COLO668 (cell line): ENCODE measurements at regions not wholly inside any gene's neighbourhood (a gene's known extent, or its start where the extent isn't known, plus 50 kb on each side); places are given as distances from the start of the nearest gene placed in this dataset.

Experiments
- DNase-seq: peaks from one replicate; lab custom pipeline; 2025; ENCODE audit not compliant: unreplicated experiment; lab: John Stamatoyannopoulos, UW

GRCh38 chr10:8227246-8227645, 172.8 kb downstream of the GATA3 start:
- DNase-seq = no peak

GRCh38 chr10:8229153-8229552, 174.7 kb downstream of the GATA3 start:
- no peak for DNase-seq

GRCh38 chr10:8230902-8231301, 176.4 kb downstream of the GATA3 start:
- no peak for DNase-seq

DNA sequence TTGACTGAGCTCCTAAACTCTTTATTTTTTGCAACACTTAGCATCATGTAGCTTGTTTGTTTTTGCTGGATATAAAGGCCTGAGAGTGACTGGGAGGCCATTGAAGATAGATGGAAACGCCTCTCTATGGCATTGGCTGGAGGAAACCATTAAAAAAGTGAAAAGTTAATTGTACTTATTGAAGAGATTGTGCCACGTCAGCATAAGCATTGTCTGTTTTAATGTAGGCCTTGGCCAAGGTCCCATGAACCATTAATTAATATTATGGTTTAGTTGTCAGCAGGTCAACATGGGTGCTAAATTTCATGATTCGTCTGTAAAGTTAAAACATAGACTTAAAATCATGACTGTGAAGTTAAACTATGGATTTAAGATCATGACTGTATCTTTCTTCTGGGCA, 178.6 kb downstream of the GATA3 start:
- DNase-seq = no peak

- no peak for DNase-seq
Observed at GRCh38 chr10:8233832-8234259, 179.4 kb downstream of the GATA3 start.

DNA sequence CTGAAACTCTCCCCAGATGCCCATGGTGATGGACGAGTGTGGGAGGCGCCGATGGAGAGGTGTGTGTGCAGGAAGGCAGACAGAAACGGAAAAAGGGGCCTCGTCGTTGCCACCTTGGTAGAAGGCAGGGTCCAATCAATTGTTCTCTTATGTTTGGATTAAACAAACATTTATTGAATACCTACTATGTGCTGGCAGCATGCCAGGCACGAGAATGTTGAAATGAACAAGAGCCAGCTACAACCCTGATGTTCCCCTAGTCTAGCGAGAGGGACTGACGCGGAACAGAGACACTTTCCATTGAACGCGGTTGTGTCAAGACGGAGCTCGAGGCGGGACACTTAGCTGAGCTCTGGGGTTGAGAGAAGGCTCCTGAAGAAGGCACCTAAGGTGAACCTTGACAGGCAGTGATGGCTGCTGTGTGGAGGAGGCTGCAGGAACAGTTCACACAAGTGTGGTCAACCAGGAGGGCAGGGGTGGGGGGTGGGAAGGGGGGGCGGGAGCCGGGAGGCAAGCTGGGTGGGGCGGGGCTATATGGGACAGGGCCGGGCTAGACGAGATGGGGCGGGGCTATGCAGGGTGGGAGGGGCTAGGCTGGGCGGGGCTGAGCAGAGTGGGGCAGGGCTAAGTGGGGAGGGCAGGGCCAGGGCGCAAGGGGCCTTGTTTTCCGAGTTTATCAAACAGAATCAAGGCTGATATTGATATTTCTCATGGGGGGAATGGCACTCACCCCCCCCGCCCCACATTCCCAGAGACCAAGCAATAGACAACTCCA, 181.0 kb downstream of the GATA3 start:
- no peak for DNase-seq

DNA sequence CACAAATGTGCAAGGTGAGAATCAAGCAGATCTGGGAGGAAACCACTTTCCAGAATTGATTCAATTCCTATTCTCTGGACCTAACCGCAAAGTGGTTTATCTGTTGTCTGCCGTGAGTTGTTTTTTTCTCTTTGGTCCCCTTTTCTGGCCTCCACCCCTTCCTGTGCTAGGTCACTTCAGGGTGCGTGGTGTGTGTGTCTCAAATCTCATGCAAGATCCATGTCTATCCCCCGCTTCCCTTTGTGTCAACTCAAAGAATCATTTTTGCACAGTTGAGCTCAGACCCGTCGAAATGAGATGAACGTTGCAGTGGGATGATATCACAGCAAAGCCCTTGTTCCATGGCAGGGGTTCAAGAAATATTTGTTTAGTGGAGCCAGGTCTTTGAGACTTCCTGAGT, 184.5 kb downstream of the GATA3 start:
- no peak for DNase-seq

DNA sequence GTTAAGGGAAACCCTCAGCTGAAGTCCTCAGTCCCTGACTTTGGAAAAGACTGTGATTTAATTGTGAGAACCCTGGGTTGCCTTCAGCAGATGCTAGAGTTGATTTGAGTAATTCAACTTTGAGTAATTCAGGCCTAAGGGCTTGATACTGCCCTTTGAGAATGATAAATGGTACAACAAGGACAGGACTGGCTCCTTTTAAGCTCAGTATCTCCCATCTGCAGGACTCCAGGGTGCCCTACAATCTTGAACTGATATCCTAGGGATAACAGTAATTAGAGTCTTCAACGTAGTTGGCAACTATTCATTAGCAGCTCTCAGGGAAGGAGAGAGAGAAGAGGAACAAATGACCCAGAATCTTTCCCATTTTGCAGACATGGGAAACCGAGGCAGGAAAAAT, 186.4 kb downstream of the GATA3 start:
- DNase-seq = no peak

GRCh38 chr10:8242295-8242872, 187.9 kb downstream of the GATA3 start:
- no peak for DNase-seq

DNA sequence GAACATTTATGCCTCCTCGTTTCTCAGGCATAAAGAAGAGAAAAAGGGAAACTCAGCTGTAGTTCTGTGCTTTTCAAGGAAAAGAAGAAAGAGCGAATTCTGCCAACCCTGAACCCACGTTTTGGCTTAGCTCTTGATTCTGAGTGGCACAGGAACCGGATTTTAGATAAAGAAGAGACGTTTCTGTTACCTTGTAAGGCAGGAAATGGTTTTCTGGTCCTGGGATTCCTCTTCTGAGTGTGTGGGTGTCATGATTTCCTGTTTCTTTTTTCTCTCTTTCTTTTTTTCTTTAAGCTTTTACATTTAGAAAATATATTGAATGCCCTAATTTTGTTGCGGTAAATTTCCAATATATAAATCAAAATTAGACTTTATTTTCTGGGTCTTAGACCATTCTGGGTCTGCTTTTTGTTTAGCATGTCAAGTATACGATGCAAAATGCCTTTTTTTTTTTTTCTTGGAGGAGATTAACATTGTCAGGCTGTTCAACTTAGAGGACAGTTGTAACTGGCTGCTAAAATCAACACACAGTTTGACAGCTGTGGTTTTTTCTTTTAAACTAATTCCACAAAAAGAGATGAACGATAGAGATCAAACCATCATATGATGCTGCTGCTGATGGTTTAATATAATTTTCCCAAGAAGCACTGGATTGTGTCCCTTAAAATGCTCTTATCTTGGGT, 190.8 kb downstream of the GATA3 start:
- no peak for DNase-seq

GRCh38 chr10:8245814-8246142, 191.3 kb downstream of the GATA3 start:
- no peak for DNase-seq

DNA sequence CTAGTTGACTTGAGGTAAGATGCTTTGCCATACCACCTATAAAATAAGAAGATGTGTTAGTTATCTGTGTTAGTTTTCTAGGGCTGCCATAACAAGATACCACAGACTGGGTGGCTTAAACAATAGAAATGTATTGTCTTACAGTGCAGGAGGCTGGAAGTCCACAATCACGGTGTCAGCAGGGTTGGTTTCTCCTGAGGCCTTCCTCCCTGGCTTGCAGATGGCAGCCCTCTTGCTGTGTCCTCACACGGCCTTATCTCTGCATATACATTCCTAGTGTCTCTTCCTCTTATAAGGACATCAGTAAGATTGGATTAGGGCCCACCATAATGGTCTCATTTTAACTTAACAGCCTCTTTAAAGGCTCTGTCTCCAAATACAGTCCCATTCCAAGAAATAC, 192.1 kb downstream of the GATA3 start:
- no peak for DNase-seq

- no peak for DNase-seq
Observed at GRCh38 chr10:8247191-8247590, 192.7 kb downstream of the GATA3 start.

DNA sequence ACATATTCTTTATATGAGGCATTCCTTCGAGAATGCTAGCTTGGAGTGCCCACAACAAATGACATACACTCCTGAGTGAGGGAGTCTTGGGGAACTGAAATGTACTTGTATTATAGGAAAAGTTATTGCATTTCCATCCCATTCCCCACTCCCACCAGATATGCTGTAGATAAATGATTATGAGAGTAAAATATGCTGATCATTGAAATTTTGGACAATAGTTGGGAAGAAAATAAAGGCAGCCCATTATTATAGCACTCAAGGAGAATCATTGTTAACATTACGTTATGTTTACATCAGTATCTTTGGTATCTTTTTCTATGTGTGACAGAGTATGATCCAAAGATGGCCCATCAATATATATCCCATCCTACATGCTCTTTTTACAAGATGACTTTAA, 194.4 kb downstream of the GATA3 start:
- DNase-seq = no peak

- DNase-seq = no peak
Observed at GRCh38 chr10:8254350-8254749, 199.9 kb downstream of the GATA3 start.

DNA sequence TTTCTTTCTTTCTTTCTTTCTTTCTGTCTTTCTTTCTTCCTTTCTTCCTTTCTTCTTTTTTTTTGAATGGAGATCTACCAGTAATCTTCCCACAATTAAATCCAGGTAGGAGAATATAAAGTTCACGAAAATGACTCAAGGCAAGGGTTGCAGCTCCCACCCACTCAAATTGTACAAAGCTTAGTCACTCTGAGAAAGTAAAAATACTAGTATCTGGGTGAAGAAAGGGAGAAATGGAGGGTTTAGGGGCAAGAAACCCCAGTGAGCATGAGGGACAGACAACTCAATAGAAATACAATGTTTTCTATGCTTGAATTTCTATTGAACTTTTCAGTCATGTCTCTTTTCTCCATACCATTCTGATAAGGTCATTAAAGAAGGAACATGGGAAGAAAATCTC, 200.8 kb downstream of the GATA3 start:
- no peak for DNase-seq

DNA sequence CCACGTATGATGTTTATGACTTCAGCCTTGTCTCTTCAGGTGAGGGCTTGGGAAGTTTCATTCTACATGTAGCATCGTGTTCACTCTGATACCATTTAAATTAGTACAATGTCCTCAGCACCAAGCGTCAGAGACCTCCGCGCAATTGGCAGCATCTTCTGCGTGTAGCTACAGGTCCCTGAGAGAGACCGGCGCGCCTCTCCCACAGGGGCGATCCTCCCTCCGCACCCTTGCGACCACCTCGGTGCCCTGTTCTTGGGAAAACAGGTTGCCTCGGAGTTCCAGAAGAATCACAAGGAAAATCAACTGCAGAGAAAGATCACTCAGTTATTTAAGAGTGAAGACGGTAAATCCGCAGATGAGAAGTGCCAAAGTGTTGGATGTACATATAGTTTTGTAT, 206.2 kb downstream of the GATA3 start:
- DNase-seq = no peak

GRCh38 chr10:8262317-8262716, 207.8 kb downstream of the GATA3 start:
- no peak for DNase-seq

DNA sequence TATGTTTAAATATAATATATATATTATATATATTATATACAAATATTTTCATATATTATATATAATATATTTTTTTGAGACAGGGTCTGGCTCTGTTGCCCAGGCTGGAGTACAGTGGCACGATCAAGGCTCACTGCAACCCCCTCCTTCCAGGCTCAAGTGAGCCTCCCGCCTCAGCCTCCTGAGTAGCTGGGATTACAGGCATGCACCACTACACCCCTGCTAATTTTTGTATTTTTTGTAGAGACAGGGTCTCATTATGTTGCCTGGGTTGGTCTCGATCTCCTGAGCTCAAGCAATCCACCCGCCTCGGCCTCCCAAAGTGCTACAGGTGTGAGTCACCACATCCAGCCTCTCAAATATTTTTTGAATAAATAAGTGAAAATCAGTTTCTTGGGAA, 215.5 kb downstream of the GATA3 start:
- no peak for DNase-seq

DNA sequence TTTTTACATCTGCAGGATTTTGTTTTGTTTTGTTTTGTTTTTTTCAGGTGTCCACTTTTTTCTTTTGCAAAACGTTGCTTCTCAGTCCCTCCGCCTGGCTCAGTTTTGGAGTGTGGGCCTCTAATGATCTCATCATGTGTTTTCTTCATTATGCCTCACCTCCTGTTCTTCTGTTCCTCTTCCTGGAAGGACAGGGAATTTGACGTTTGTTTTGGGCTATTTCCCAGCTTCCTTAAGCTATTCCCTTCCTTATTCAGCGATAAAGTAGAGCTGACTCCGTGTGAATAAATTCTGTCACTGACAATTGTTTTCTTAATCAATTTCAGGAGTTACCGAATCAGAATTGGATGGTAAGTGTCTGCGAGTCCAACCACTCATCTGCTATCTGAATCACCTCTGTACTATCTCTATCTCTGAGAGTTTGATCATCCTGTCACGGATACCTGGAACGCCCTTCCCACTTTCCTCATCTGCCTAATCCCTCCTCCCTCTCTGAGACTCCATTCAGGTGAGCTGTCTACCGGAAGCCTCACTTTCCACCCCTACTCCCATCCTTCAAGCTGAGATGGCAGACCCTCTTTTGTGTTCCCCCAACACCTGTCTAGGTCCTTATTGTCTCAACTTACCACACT, 218.4 kb downstream of the GATA3 start:
- DNase-seq = no peak

- DNase-seq = no peak
Observed at GRCh38 chr10:8273749-8274148, 219.3 kb downstream of the GATA3 start.

DNA sequence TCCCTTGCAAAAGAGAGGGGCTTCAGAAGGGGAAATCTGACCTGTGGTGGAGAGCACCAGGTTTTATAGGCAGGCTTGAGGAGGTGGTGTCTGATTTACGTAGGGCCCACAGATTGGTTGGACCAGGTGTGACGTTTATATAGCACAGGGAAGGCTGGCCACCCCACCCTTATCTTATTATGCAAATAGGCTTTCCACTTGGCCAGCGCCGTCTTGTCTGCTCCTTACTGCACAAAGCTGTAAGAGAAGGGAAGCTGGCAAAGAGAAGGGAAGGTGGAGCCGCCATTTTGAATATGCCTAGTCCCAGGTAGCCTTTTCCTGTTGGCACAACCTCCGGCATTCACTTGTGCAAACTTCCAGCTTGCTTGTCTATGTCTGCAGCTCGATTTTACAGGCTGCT, 221.4 kb downstream of the GATA3 start:
- no peak for DNase-seq
